NCI-H82 (cell line): ENCODE measurements at regions not wholly inside any gene's neighbourhood (a gene's known extent, or its start where the extent isn't known, plus 50 kb on each side); places are given as distances from the start of the nearest gene placed in this dataset.

ENCODE experiments used
- DNase-seq: peaks from one replicate; lab custom pipeline; 2025; lab: John Stamatoyannopoulos, UW

GRCh38 chr2:128380061-128380889 is 61.6 kb upstream of the HS6ST1 start:
- DNase-seq, result no peak

DNA sequence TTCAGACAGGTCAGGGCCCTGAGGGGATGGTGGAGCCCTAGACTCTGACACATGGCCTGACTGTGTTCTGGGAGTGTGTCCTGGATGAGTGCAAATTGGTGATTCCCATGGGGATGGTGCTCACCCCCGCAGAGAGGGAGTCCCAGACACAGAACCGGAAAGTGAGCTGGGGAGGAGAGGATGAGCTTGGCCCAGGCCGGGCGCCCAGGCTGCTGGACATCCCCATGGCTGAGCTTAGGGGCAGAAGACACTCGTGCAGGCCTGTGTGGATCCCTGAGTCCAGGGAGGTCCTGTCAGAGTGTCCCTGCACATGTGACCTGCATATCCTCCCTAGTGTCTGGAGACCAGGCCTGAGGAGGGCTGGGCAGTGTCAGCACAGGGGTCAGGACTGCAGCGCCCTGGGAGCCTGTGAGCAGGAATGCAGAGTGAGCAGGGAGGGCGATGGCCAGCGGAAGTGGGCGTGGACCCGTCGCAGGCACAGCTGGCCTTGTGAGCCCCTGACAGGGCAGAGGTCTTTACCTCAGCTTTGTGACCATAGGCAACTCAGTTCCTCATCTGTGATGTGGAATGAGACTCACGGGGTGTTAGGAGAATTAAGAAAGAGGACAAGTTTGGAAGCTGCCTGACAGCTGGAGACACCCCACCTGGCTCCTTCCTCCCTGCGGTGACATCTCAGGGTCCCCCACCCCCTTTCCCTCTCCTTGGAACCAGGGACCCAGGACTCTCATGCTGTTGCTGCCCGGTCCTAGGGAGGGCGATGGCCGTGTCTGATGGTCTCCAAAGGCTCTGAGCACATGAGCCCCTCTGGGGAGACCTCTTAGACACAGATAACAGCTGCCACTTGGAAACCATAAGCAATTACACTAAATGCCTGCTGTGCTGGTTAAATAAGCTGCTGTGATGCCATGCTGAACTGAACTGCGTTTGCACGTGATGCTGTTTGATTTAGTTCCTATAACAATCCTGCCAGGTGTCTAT is 62.6 kb upstream of the HS6ST1 start:
- peak; percentile 76 for DNase-seq

- no peak for DNase-seq
Measured at GRCh38 chr2:128384446-128384845, 65.8 kb upstream of the HS6ST1 start.

- DNase-seq, result no peak
Measured at GRCh38 chr2:128384956-128385355, 66.3 kb upstream of the HS6ST1 start.

DNA sequence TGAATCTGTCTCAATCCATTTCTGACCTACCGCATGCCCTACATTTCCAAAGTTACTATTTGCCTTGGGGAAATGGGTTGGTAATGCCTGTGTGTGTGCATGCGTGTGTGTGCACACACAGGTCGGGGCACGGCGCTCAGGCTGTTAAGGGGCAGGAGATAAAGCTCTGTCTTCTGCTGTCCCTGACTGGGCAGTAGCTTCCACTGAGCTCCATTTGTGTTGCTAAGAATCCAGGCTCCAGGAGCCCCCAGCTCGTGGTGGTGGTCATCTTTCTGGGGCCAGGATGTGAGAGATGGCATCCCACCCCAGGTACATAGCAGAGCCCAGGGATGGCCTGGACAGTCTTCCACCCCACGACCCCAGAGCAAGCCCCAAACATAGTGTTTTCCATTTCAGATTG is 66.7 kb upstream of the HS6ST1 start:
- DNase-seq, result no peak

GRCh38 chr2:128386066-128386465 is 67.4 kb upstream of the HS6ST1 start:
- DNase-seq, result no peak

DNA sequence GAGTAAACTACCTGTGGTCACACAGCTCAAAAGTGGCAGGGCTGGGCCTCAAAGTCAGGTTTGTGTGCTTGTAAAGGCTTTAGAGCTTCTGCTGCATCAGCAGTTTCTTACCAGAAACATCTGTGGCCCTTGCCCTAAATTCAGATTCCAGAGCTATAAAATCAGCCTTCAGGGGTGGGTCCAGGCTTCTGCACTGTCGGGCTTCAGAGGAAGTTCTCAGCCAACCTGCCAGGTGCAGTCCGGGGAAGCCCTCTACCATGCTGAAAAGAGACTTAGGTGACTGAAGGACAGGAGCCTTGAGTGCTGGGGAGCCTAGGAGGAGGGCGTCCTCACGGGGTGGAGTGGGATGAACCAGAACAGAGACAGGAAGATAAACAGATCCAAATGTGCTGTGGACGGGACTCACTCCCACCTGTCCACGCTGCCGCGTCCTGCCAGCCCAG is 69.9 kb upstream of the HS6ST1 start:
- DNase-seq, result no peak

DNA sequence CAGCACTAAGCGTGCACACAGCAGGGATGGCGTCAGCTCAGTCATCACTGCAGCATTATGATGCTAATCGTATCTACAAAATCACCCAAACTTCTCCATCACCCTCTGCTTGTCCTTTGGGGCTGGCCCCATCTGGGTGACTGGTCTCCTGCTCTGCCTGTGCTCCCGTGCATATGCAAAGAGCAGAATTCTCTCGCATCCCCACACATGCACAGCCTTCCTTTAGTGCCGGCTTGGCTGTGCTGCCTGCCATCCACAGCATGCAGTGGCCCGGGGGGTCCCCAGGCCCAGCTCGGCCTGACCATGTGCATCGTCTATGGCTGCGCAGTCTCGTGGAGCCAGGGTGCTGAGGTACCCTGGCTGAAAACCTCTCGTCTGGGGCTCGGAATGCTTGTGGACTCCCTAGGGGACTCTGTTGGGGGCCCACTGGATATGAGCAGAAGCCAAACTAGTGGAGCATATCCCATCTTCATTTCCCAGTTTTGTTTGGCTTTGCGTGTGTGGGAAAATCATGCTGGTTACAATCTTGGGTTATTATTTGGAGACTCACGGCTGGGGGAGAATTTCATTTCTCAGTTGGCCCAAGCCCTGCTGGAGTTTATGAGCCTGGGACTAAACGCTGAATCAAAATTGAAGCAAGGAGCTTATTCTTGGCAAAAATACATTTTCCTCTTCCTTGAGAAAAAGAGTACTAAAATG is 70.9 kb upstream of the HS6ST1 start:
- no peak for DNase-seq

DNA sequence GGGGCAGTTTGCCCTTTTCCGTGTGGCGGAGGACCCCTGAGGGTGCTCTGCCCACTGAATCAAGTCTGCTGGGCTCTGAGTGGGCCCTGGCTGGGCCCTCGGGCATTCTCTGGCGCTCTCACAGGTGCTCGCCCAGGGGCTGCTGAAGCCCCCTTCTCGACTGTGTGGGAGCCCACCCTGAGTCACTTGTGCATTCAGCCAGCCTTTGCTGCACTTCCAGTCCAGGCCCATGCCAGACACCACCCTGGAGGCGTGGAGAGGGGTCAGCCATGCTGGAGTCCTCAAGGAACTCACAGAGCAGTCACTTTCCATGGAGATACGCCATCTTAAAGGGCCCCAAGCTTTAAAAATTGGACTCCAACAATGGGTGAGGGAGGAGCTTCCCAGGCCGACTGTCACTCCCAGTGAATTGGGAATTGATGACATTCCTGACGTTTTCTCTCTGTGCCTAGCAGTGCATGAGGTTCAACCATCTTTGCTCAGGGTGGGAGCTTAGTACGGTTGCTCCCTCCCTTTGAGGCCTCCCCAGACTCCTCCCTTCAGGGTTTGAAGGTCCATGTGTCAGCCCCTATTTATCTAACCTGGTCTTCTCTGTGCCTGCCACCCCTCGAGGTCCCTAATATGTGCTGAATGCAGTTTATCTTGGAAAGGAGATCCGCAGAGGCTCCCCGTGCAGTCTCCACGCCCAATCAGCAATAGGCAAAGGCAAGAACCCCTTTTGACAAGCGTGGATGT is 71.8 kb upstream of the HS6ST1 start:
- no peak for DNase-seq

GRCh38 chr2:128390991-128391630 is 72.4 kb upstream of the HS6ST1 start:
- DNase-seq, result no peak

DNA sequence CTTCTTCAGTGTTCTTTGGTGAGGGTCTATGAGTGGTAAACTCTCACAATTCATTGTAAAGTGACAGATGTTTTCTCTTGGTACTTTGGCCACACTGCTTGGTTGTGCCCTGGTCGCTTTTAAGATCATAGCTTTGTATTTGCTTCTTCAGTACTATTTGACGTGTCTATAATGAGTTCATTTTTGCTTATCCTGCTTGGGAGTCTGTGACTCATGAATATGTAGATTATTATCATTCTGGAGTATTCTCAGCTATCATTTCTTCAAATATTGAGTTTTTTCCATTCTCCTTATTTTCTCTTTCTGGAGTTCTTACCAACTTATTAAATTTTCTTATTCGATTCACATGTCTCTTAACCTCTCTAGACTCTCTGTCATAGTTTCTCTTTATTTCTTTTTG is 73.0 kb upstream of the HS6ST1 start:
- no peak for DNase-seq

GRCh38 chr2:128392207-128392606 is 73.5 kb upstream of the HS6ST1 start:
- DNase-seq, result no peak

- DNase-seq, result no peak
Measured at GRCh38 chr2:128394007-128394730, 75.5 kb upstream of the HS6ST1 start.

GRCh38 chr2:128395196-128395595 is 76.5 kb upstream of the HS6ST1 start:
- no peak for DNase-seq

DNA sequence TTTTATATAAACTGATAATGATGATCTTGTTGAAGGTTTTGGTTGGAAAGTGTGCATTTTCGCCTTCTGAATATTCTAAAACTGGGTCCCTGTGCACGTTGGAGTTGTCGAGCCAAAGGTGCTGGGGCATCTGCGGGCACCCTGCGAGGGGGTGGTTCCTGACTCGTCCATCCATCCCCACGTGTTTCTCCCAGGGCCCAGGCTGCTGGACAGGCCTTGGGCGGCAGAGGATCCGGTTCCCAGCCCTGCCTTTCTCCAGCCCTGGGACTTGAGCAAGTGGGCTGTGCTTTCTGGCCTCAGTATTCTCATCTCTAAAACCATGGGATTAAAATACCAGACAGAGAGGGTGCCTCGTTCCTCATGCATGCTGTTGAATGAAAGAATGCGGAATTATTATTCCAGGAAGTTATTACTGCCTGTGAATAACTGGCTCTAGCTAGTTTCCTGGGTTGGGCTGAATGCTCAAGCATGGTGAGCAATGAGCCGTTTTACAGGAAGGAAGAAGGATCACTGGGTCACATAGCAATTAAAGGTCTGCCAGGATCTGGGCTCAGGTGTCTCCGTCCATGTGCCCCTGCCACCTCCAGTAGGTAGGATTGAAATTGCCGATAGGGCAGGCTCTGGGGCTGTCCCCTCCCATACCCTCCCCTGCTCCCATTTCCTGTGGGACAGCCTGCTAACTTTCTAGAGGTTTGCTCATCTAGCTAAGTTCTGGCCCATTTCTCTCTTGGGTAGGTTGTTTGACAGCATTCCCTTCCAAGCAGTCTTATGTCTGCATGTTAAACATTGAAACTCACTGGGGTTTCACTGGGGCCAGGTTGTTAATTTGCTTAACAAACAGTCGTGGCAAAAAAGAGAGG is 77.2 kb upstream of the HS6ST1 start:
- DNase-seq, result no peak

DNA sequence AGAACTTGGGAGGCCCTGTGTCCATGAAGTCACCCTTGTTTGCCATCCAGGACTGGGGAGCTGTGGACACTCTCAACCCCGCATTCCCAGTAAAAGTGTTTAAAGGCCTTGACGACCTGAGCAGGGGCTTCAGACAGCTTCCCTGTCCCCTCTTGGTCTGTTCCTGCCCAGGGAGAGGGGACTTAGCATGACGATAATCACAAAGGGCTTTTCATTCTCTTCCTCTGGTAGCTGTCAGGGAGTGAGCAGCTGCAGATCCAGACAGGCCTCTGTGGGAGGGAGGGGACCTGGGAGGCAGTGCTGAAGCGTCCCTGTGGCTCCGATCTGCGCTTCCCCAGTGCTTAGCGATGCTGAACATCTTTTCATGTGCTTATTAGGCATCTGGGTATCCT is 77.8 kb upstream of the HS6ST1 start:
- peak; percentile 94 for DNase-seq

GRCh38 chr2:128396946-128397345 is 78.3 kb upstream of the HS6ST1 start:
- DNase-seq, result no peak

- DNase-seq, result no peak
Measured at GRCh38 chr2:128399256-128399655, 80.6 kb upstream of the HS6ST1 start.

DNA sequence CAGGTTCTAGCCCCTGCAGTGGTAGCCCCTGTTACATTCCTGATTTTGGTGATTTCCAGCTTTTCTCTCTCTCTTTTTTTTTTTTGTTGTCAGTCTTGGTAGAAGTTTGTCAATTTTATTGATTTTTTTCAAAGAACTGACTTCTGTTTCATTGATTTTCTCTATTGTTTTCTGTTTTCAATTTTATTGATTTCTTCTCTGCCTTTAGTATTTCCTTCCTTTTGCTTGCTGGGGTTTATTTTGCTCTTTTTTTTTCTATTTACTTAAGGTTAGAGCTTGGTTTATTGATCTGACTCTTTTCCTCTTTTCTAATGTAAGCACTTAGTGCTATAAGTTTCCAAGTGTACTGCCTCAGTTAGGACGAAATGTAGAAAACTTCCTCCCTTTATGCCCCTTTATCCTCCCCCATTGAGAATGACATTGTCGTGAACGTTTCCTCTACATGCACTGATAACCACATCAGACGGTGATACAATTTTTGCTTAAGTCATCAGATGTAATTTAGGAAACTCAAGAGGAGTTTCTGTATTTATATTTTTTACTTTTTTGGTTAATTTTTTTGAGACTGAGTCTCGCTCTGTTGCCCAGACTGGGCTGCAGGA is 81.1 kb upstream of the HS6ST1 start:
- no peak for DNase-seq
